Neural cell (in vitro differentiated cells): ENCODE measurements at regions not wholly inside any gene's neighbourhood (a gene's known extent, or its start where the extent isn't known, plus 50 kb on each side); places are given as distances from the start of the nearest gene placed in this dataset.
"Not testable (repeated sequence)": the region's sequence is repeated elsewhere in the genome, so short reads cannot be mapped to it uniquely, and the experiment has no call there.

Experiments used
- H2AFZ ChIP-seq: fragments of 200-600, 300-800 bp; sonication (generic), shearing (Covaris generic); 2 replicates; pipeline ENCODE4 v1.6.0; 2014; ENCODE audit warnings: low read depth, mild to moderate bottlenecking, antibody characterized with exemption, low read length, moderate library complexity
- H3F3A ChIP-seq: fragments of 200-600 bp; shearing (Covaris generic); 2 replicates; pipeline ENCODE4 v1.6.1; 2016; ENCODE audit warnings: mild to moderate bottlenecking, moderate library complexity, mixed read lengths, antibody characterized with exemption, low read length; ENCODE audit not compliant: insufficient read depth, poor library complexity, severe bottlenecking
- H3K27ac ChIP-seq: fragments of 200-600, 300-800 bp; sonication (generic), shearing (Covaris generic); 2 replicates; pipeline ENCODE4 v1.5.1; 2014; ENCODE audit warnings: mild to moderate bottlenecking, low read length, moderate library complexity
- H3K27me3 ChIP-seq: fragments of 300-800, 200-600 bp; sonication (generic), shearing (Covaris generic); 2 replicates; pipeline ENCODE4 v1.6.0; 2014; ENCODE audit warnings: mild to moderate bottlenecking, low read depth, low read length, moderate library complexity; ENCODE audit not compliant: insufficient read depth
- H3K36me3 ChIP-seq: fragments of 300-800, 200-600 bp; sonication (generic), shearing (Covaris generic); 2 replicates; pipeline ENCODE4 v1.5.1; 2014; ENCODE audit warnings: mild to moderate bottlenecking, antibody characterized with exemption, low read length, moderate library complexity; ENCODE audit not compliant: insufficient read depth
- H3K4me2 ChIP-seq: fragments of 300-800, 200-600 bp; sonication (generic), shearing (Covaris generic); 2 replicates; pipeline ENCODE4 v1.6.0; 2014; ENCODE audit warnings: mild to moderate bottlenecking, low read length
- H3K4me3 ChIP-seq: fragments of 300-800, 200-600 bp; sonication (generic), shearing (Covaris generic); 2 replicates; pipeline ENCODE4 v1.5.1; 2014; ENCODE audit warnings: mild to moderate bottlenecking, low read length, moderate library complexity
- H3K79me2 ChIP-seq: fragments of 200-600 bp; shearing (Covaris generic); replicated peaks from 2 replicates; pipeline ENCODE4 v1.6.0; 2014; ENCODE audit warnings: mild to moderate bottlenecking, low read length, moderate library complexity; ENCODE audit not compliant: insufficient read depth
- H3K9ac ChIP-seq: fragments of 300-800, 200-600 bp; sonication (generic), shearing (Covaris generic); 2 replicates; pipeline ENCODE4 v1.6.1; 2016; ENCODE audit warnings: mild to moderate bottlenecking, low read length, mixed read lengths
- H3K9me2 ChIP-seq: fragments of 200-600 bp; shearing (Covaris generic); 2 replicates; pipeline ENCODE4 v1.6.1; 2016; ENCODE audit warnings: mild to moderate bottlenecking, low read length, mixed read lengths; ENCODE audit not compliant: insufficient read depth
- H3K9me3 ChIP-seq: fragments of 200-600, 300-800 bp; sonication (generic), shearing (Covaris generic); 2 replicates; pipeline ENCODE4 v1.6.1; 2016; ENCODE audit warnings: mild to moderate bottlenecking, mixed run types, low read length, moderate library complexity, mixed read lengths
- H4K20me1 ChIP-seq: fragments of 200-600 bp; shearing (Covaris generic); 2 replicates; pipeline ENCODE4 v1.6.1; 2016; ENCODE audit warnings: mild to moderate bottlenecking, mixed run types; ENCODE audit not compliant: insufficient read depth
- CTCF ChIP-seq: fragments of 450-650 bp; IDR thresholded peaks from 2 replicates; pipeline ENCODE4 v1.5.1; 2014; ENCODE audit warnings: antibody characterized with exemption, mild to moderate bottlenecking, moderate library complexity; ENCODE audit not compliant: poor library complexity, severe bottlenecking
- EP300 ChIP-seq: fragments of 450-650 bp; conservative IDR thresholded peaks from 2 replicates; pipeline ENCODE4 v1.6.1; 2014; ENCODE audit warnings: antibody characterized with exemption, mild to moderate bottlenecking, moderate library complexity; ENCODE audit not compliant: poor library complexity, severe bottlenecking
- EZH2 ChIP-seq: fragments of 200-600, 300-800 bp; shearing (Covaris generic), sonication (generic); IDR thresholded peaks from 2 replicates; pipeline ENCODE4 v1.6.1; 2014; ENCODE audit warnings: antibody characterized with exemption, low read length, borderline replicate concordance, mild to moderate bottlenecking; ENCODE audit not compliant: insufficient read depth, poor library complexity, severe bottlenecking
- MXI1 ChIP-seq: fragments of 450-650 bp; conservative IDR thresholded peaks from 2 replicates; pipeline ENCODE4 v1.6.1; 2014; ENCODE audit warnings: antibody characterized with exemption, mild to moderate bottlenecking; ENCODE audit not compliant: poor library complexity, severe bottlenecking
- POLR2AphosphoS5 ChIP-seq: IDR thresholded peaks from 2 replicates; pipeline ENCODE4 v1.6.1; 2012
- RAD21 ChIP-seq: fragments of 450-650 bp; conservative IDR thresholded peaks from 2 replicates; pipeline ENCODE4 v1.6.1; 2014; ENCODE audit warnings: antibody characterized with exemption, mild to moderate bottlenecking, moderate library complexity
- REST ChIP-seq: IDR thresholded peaks from 2 replicates; pipeline ENCODE4 v1.6.1; 2012; ENCODE audit warnings: borderline replicate concordance
- SMC3 ChIP-seq: fragments of 450-650 bp; conservative IDR thresholded peaks from 2 replicates; pipeline ENCODE4 v1.6.1; 2014; ENCODE audit warnings: antibody characterized with exemption, mild to moderate bottlenecking, moderate library complexity; ENCODE audit not compliant: poor library complexity
- TAF1 ChIP-seq: IDR thresholded peaks from 2 replicates; pipeline ENCODE4 v1.6.1; 2012; ENCODE audit warnings: low read depth

DNA sequence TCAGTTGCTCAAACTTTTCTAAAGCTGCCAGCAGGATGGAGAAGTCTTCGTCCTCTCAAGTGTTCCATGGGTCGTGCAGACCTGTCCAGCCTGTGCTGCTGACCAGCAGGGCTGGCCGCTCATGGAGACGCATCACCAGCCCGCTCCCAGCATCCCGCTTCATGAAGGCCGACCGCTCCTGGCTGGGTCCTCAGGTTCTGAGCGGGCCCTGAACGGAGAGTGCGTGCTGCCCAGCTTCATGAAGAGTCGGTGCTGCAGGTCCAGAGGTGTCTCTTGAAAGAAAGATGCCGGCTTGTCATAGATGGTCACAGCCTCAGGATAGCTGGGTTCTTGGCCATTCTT is 75.8 kb upstream of the KCNAB1 start:
- no peaks in the 10 kb centered on the region for H3F3A ChIP-seq
- no peaks in the 10 kb centered on the region for H3K36me3 ChIP-seq
- no peak overlapping the region for H3K9ac ChIP-seq
- TF ChIP-seq SMC3 (no peak), MXI1 (no peak), REST (no peak), EZH2 (no peak), CTCF (no peak), TAF1 (no peak), RAD21 (no peak), EP300 (no peak)
- H3K4me3 ChIP-seq = no peak overlapping the region
- no peak overlapping the region for H3K4me2 ChIP-seq
- no peak overlapping the region for H2AFZ ChIP-seq
- H3K27ac ChIP-seq = no peak overlapping the region
- no peaks in the 10 kb centered on the region for H4K20me1 ChIP-seq
- no peaks in the 10 kb centered on the region for H3K9me2 ChIP-seq
- H3K9me3 ChIP-seq = no peaks in the 10 kb centered on the region
- H3K27me3 ChIP-seq = no peaks in the 10 kb centered on the region
- H3K79me2 ChIP-seq = no peaks in the 10 kb centered on the region

GRCh38 chr3:156048483-156048882 is 71.9 kb upstream of the KCNAB1 start:
- not testable (repeated sequence) for H3K9ac ChIP-seq, H3K79me2 ChIP-seq, H3K4me2 ChIP-seq, H3K9me2 ChIP-seq, H3K4me3 ChIP-seq, H3K36me3 ChIP-seq, H3K27me3 ChIP-seq, H4K20me1 ChIP-seq, H3K9me3 ChIP-seq, H3F3A ChIP-seq, H3K27ac ChIP-seq, H2AFZ ChIP-seq

GRCh38 chr3:156050918-156051317 is 69.5 kb upstream of the KCNAB1 start:
- no peaks in the 10 kb centered on the region for H4K20me1 ChIP-seq
- H3K4me3 ChIP-seq = no peak overlapping the region
- no peaks in the 10 kb centered on the region for H3K79me2 ChIP-seq
- H3K27me3 ChIP-seq = no peaks in the 10 kb centered on the region
- H3K36me3 ChIP-seq = no peaks in the 10 kb centered on the region
- H3K9ac ChIP-seq = no peak overlapping the region
- no peak overlapping the region for H2AFZ ChIP-seq
- no peak for TF ChIP-seq POLR2AphosphoS5
- no peak for TF ChIP-seq EZH2
- peak; percentile 58 for TF ChIP-seq EP300
- TF ChIP-seq SMC3 = no peak
- no peak overlapping the region for H3K27ac ChIP-seq
- no peaks in the 10 kb centered on the region for H3K9me3 ChIP-seq
- no peaks in the 10 kb centered on the region for H3K9me2 ChIP-seq
- no peaks in the 10 kb centered on the region for H3F3A ChIP-seq
- H3K4me2 ChIP-seq = no peak overlapping the region
